ENCODE measurements at regions not wholly inside any gene's neighbourhood (a gene's known extent, or its start where the extent isn't known, plus 50 kb on each side); places are given as distances from the start of the nearest gene placed in this dataset.
"Not testable (repeated sequence)": the region's sequence is repeated elsewhere in the genome, so short reads cannot be mapped to it uniquely, and the experiment has no call there.

DNA sequence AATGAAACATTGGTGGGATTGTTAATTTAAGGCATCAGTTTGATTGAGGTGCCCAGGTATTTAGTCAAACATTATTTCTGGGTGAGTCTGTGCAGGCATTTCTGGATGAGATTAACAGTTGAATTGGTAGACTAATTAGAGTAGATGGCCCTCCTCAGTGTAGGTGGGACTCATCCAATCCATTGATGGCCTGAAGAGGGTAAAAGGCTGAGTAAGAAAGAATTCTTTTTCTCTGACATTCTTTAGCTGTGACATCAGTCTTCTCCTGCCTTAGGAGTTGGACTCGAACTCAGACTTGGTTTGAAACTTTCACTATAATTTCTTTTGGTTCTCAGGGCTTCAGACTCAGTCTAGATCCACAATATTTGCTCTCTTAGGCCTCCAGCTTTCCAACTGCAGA lies 59.6 kb upstream of the ADAMTS5 start:
- TF ChIP-seq, protein P1, sequence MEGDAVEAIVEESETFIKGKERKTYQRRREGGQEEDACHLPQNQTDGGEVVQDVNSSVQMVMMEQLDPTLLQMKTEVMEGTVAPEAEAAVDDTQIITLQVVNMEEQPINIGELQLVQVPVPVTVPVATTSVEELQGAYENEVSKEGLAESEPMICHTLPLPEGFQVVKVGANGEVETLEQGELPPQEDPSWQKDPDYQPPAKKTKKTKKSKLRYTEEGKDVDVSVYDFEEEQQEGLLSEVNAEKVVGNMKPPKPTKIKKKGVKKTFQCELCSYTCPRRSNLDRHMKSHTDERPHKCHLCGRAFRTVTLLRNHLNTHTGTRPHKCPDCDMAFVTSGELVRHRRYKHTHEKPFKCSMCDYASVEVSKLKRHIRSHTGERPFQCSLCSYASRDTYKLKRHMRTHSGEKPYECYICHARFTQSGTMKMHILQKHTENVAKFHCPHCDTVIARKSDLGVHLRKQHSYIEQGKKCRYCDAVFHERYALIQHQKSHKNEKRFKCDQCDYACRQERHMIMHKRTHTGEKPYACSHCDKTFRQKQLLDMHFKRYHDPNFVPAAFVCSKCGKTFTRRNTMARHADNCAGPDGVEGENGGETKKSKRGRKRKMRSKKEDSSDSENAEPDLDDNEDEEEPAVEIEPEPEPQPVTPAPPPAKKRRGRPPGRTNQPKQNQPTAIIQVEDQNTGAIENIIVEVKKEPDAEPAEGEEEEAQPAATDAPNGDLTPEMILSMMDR (IDR thresholded peaks at IDR 0.05), result no peak
- TF ChIP-seq EP300 (IDR thresholded peaks at IDR 0.05) (no peak), POLR2A (IDR thresholded peaks at IDR 0.05) (no peak), POLR2AphosphoS5 (IDR thresholded peaks at IDR 0.05) (no peak)
- no peak for DNase-seq

DNA sequence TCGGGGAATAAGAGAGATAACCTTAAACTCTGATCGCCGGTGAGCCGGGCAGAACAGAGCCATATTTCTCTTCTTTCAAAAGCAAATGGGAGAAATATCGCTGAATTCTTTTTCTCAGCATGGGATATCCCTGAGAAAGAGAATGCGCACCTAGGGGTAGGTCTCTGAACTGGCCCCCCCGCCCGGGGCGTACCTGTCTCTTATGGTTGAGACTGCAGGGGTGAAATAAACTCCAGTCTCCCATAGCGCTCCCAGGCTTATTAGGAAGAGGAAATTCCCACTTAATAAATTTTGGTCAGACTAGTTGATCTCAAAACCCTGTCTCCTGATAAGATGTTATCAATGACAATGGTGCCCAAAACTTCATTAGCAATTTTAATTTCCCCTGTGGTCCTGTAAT lies 58.8 kb upstream of the ADAMTS5 start:
- H3K27me3 ChIP-seq; H3K4me1 ChIP-seq; H3K9me3 ChIP-seq; DNase-seq; H3K36me3 ChIP-seq; H3K4me3 ChIP-seq; intact Hi-C loops (cut with DNase I; ENCODE audit: low total_unique reads); H3K27ac ChIP-seq: not testable (repeated sequence)
- WGBS, 5 donors, result 45 to 66% (median 59%) methylated on average over 9 to 10 of the region's 10 CpGs

More for the DNA sequence above, 59.6 kb upstream of the ADAMTS5 start:
- Histone ChIP-seq H3K9me3 (no peaks in the 10 kb centered on the region), H3K4me3 (no peak overlapping the region), H3K27ac (no peak overlapping the region), H3K27me3 (no peaks in the 10 kb centered on the region), H3K36me3 (no peaks in the 10 kb centered on the region), H3K4me1 (no peaks in the 10 kb centered on the region)
- intact Hi-C loops (cut with DNase I; ENCODE audit: low total_unique reads), result no loop called here
- 46 to 59% (median 56%) methylated on average over 1 of the region's 1 CpG for WGBS, 5 donors

- intact Hi-C loops (cut with DNase I; ENCODE audit: low total_unique reads), result no loop called here
- DNase-seq, result no peak
- H3K4me1 ChIP-seq, result no peaks in the 10 kb centered on the region
- no peaks in the 10 kb centered on the region for H3K9me3 ChIP-seq
- no peaks in the 10 kb centered on the region for H3K27me3 ChIP-seq
- 85 to 90% (median 87%) methylated on average over 1 of the region's 1 CpG for WGBS, 5 donors
- no peak overlapping the region for H3K27ac ChIP-seq
- no peak overlapping the region for H3K4me3 ChIP-seq
- no peaks in the 10 kb centered on the region for H3K36me3 ChIP-seq
- TF ChIP-seq EP300 (IDR thresholded peaks at IDR 0.05) (no peak), POLR2AphosphoS5 (IDR thresholded peaks at IDR 0.05) (no peak)
- TF ChIP-seq, protein P1 (IDR thresholded peaks at IDR 0.05), result no peak
These were observed 58.1 kb upstream of the ADAMTS5 start for GRCh38 chr21:27024971-27025370.

GRCh38 chr21:27024301-27024700 lies 57.4 kb upstream of the ADAMTS5 start:
- no peaks in the 10 kb centered on the region for H3K36me3 ChIP-seq
- intact Hi-C loops (cut with DNase I; ENCODE audit: low total_unique reads), result no loop called here
- H3K4me3 ChIP-seq, result no peak overlapping the region
- DNase-seq, result peak in 1 of 2 donors; percentile 15
- TF ChIP-seq, protein P1 (IDR thresholded peaks at IDR 0.05), result no peak
- TF ChIP-seq EP300 (IDR thresholded peaks at IDR 0.05) (no peak), POLR2AphosphoS5 (IDR thresholded peaks at IDR 0.05) (no peak)
- no peaks in the 10 kb centered on the region for H3K9me3 ChIP-seq
- H3K27ac ChIP-seq, result no peak overlapping the region
- no peaks in the 10 kb centered on the region for H3K27me3 ChIP-seq
- H3K4me1 ChIP-seq, result no peaks in the 10 kb centered on the region
- 40 to 65% (median 61%) methylated on average over 1 of the region's 1 CpG for WGBS, 5 donors

DNA sequence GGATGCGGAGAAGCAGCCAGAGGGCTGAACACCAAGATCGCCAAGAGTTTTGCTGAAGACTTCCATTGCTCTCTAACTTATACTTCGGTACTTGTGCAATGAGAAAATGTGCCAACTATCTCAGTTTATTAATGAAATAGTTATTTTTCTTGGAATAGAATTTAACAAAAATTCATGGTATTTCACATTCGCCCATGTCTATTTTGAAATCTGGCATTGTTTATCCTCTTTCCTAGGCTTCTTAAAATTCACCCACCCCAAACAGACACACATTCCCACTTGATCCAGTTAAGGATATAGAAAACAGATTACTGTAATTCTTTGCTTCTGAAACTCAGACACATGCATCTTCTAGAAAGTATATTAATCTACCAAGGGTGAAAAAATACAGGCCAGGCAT lies 56.3 kb upstream of the ADAMTS5 start:
- no peak for TF ChIP-seq POLR2AphosphoS5 (IDR thresholded peaks at IDR 0.05)
- TF ChIP-seq EP300 (IDR thresholded peaks at IDR 0.05), result no peak
- intact Hi-C loops (cut with DNase I; ENCODE audit: low total_unique reads), result no loop called here
- no peaks in the 10 kb centered on the region for H3K36me3 ChIP-seq
- no peak overlapping the region for H3K27ac ChIP-seq
- H3K4me1 ChIP-seq, result no peaks in the 10 kb centered on the region
- no peaks in the 10 kb centered on the region for H3K27me3 ChIP-seq
- 86 to 92% (median 90%) methylated on average over 4 of the region's 4 CpGs for WGBS, 5 donors
- no peak overlapping the region for H3K4me3 ChIP-seq
- no peaks in the 10 kb centered on the region for H3K9me3 ChIP-seq
- DNase-seq, result no peak

GRCh38 chr21:27021801-27022200 lies 54.9 kb upstream of the ADAMTS5 start:
- TF ChIP-seq POLR2A (IDR thresholded peaks at IDR 0.05) (no peak), POLR2AphosphoS5 (IDR thresholded peaks at IDR 0.05) (no peak), EP300 (IDR thresholded peaks at IDR 0.05) (no peak)
- TF ChIP-seq, protein P1 (IDR thresholded peaks at IDR 0.05), result no peak
- intact Hi-C loops (cut with DNase I; ENCODE audit: low total_unique reads), result no loop called here
- no peak overlapping the region for H3K27ac ChIP-seq
- no peaks in the 10 kb centered on the region for H3K9me3 ChIP-seq
- H3K36me3 ChIP-seq, result no peaks in the 10 kb centered on the region
- no peak overlapping the region for H3K4me3 ChIP-seq
- WGBS, 5 donors, result 61 to 92% (median 80%) methylated on average over 1 of the region's 1 CpG
- no peaks in the 10 kb centered on the region for H3K4me1 ChIP-seq
- no peaks in the 10 kb centered on the region for H3K27me3 ChIP-seq
- DNase-seq, result no peak
